ENCODE measurements at regions not wholly inside any gene's neighbourhood (a gene's known extent, or its start where the extent isn't known, plus 50 kb on each side); places are given as distances from the start of the nearest gene placed in this dataset.

DNA sequence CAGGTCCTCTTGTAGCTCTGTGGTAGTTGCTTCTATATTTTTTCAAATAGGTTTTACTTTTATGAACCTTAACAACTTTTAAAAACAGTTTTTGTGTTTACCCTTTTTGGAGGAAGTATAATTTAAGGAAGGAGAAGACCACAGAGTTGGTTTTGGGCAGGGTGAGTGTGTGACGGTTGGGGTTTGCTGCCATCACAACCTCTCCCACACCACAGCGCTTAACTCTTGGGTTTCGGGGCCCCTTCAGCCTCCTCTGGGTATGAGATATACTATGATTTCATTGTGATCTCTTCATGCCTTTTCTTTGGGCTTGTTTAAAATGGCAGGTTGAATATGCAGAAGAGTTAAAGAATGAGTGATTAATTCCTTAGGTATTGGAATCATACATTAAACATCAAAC is 228.7 kb upstream of the CRY1 start:
- no peak for DNase-seq

DNA sequence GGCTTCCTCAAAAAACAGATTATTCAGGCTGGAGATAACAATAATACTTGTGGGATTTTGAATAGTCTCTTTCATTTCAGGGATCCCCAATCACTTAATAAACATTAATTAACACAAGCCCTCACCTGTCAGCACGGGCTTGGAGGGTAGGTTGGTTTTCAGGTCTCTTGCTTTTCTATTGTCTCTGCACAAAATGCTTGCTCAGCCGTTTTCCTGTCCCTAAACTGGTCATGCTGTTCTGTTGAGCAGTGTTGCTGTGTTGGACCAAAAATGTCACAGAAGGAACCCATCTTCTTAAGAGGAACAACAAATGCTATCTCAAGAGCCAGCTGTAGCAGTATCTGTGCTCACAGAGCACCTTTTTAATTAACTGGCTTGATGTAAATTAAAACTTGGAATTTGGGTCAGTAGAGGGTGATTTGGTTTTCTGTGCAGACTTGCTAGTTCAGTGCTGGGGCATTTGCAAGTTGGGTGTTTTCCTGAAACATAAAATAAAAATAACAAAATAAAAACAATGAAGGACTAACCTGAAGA is 231.8 kb upstream of the CRY1 start:
- no peak for DNase-seq

DNA sequence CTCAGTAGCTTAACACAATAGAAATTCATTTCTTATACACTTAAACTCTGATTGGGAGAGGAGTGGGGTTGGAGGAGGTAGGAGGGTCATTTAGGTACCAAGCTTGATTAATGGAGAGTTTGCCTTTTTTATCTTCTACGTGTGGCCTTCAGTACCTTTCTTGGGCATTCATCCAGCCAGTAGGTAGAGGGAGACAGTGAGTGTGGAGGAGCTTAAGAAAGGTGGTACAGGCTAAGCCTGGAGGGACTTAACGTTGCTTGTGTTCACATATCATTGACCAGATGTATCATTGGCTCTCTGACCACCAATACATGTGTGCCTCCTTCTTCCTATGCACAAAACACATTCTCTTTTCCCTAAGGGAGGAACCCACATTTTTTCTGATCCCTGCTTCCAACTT is 232.9 kb upstream of the CRY1 start:
- DNase-seq: no peak

DNA sequence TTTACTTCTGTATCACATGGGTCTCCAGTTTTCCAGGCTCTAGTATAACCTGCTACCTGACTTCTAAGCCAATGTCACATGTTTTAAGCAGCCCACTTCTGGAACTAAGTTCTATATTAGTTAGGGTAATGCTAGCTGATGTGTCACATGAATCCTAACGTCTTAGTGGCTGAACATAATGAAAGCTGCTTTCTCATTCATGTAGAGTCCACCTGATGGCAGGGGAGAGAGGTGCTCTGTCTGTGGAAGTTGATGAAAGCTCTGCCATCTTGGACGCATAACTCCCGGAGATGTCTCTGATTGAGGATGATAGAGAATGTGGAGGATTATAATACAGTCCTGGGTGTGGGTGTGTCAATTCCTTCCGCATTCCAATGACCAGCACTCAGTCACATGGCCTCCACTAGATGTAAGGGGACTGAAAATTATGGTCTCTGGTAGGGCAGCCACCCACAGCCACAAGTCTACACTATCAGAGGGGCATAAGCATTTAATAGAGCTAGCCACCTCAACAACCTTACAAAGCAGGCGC is 234.4 kb upstream of the CRY1 start:
- DNase-seq: no peak

DNA sequence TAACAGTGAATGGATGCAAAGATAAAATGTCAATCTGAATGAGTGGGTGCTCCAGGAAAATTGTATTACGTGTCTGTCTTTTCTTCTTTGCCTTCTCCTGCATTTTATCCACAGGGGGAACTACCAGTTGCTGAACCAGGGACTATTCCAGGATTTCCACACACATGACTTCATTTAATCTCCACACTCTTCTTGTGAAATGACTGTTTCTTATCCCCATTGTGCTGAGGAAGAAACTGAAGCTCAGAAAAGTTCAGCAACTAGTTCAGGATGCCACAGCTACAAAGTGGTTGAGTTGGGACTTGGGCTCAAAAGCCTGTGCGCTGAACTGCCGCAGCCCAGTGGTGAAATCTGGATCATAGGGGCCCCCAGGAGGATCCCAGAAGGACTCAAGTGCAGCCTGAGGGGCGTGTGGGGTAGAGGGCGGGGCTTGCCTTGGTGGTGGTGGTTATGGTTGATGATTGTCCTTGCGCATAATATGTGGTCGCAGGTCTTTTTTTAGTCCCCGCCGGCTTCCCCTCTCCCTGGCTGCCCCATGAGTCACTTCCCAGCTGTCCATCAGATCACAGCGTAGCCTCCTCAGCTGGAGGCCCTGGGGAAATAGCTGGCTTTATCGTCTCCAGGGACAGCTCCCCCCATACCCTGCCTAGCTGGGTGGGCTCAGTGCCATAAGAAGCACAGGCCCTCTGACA is 235.2 kb upstream of the CRY1 start:
- DNase-seq: peak; percentile 69

DNA sequence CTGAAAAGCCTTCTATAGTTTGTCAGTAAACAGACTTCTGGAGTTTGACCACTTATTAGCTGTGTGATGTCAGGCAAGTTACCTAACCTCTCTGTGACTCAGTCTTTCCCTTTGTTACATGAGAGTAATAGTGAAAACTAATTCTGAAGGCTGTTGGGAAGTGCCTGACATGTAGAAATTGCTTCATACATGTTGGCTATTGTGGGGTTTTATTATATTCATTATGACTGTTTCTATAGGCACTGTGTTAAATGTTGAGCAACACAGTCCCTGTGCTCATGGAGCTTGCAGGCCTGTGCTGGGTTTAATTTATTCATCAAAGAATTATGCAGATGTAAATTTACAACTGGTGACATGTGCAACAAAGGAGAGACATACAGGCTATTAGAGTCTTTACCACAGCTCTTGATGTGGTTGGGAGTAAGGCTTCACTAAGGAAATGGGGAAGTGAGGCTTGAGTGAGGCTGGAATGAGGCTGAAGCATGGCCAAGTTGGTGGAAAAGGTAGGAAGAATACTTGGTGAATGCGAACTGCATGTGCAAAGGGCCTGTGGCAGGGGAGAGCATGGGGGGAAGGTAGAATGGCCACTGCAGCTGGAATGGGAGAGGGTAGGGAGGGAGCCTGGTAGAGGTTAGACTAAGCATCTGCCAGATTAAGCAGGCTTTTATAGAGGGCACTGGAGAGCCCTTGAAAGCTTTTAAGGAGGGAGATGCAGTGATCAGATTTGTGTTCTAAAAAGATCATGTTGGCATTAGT is 236.4 kb upstream of the CRY1 start:
- DNase-seq: peak; percentile 79

DNA sequence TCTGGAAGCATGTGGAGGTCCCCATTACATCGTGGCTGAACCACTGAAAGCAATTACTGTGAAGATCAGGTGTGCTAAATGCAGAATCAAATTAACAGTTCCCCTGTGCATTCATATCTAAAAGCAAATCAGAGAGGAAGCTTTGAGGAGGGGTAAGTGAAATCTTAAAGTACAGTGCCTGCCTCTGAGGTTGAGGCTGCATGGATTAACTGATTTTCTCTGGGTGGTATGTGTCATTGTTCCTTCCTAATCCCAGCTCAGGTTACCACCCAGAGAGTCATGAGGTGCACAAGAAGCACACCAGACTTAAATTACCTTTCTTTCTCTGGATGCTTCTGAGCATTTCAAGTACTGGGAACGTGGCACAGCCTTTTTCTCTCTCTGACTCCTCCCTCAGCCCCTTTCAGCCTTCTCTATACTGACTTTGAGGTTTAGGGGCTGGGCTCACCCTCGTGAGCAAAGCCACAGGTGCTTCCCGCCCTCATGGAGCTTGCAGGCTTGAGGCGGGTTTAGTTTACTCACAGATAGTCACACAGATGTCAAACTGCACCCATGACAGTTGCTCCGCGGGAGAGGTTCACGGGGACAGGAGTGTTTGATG is 237.6 kb upstream of the CRY1 start:
- DNase-seq: no peak

DNA sequence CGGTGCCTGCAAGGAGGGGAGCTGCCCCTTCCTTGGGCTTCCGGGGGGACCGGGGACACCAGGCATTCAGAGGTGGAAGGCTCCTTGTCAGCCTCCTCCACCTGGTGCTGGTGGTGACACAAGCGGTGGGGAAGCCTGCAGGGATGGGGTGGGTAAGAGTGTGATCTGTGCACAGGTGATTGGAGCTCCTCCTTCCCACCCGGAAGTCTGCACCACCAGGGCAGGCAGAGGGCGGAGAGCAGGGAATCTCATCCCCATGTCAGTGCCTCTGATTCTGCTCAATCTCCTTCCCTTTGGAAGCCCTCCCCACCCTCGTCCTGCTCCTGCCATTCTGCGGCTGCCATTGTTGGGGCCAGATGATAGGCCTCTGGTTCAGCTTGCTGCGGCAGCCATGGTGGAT is 238.1 kb upstream of the CRY1 start:
- DNase-seq: no peak

DNA sequence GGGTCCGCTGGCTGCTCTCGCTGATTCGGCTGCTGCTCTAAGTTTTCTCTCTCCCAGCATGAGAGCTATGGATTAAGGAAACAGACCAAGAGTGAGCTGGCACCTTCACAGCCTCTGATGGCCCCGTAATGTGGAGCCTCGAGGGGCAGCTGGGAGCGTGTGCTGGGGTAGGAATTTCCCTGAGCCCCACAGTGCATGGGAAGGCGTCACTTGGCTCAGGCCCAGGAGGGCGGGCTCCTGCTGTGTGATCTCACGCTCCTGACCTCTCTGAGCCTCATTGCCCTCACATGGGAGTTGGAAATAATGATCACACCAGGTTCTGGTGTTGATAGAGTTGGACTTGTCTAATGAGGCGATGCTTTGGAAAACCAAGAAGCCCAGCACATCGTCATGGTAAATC is 238.6 kb upstream of the CRY1 start:
- no peak for DNase-seq

DNA sequence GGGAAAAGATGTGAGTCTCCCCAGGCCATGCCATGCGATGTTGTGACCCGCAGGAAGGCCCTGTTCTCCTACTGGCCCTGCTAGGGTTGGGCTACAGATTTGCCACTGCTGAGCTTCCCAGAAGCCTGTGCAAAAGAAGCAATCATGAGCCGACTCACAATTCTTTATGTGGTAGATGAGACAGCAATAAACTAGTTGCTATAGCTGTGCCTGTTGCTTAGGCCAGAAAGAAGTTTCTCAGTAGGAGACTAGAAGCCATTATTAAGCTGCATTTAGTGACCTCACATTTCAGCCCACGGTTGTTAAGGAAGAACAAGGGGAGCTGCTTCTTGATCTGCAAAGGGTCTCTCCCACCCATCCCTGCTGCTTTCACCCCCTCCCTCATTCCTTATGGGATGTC is 239.4 kb upstream of the CRY1 start:
- DNase-seq: no peak

DNA sequence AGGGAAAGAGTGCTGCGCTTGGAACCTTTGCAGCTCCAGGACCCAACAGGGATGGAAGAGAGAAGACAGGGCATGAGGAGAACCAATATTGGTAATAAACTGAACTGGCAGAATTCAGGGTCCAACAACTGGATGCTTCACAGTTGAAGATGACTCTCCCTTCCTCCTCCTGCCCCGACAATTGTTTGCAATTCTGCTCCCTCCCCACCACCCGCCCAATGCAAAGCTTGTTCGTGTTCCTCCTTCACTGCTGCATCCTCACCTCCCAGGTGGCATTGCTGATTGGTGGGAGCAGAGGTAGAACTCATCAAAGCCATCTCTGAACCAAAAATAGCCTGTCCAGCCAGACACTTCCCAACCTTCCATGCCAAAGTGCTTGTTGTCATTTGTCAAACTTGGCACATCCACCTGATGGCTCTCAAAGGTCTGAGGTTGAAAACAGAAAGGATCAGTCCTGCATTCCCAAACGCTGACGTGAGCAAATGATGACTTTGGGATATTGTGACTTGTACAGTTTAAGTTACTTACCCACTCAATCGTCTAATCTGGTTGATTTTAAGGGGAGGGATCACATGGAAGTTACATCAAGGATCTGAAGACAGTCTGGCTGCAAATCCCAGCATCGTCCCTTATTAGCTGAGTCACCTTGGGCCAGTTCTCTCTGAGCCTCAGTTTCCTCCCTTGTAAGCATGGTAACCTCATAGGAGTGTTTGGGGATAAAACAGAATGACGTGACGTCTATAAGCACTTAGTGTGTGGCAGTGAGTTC is 242.6 kb upstream of the CRY1 start:
- no peak for DNase-seq

DNA sequence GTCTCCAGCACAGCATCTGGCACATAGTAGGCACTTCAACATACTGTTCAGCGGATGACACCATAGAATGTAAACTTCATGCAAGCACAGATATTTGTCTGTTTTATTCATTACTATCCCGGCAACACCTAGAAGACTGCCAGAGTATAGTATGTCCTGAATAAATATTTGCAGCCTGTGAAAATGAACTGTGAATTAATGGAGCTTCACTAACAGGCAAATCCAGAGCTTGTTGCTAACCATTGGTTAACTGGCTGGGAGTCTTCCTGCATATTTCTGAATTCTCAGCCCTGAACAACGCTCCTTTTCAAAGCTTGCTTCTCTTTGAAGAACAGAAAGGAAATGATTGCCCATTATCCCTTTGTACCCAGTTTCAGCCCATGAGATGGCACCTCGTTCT is 243.3 kb upstream of the CRY1 start:
- no peak for DNase-seq

DNA sequence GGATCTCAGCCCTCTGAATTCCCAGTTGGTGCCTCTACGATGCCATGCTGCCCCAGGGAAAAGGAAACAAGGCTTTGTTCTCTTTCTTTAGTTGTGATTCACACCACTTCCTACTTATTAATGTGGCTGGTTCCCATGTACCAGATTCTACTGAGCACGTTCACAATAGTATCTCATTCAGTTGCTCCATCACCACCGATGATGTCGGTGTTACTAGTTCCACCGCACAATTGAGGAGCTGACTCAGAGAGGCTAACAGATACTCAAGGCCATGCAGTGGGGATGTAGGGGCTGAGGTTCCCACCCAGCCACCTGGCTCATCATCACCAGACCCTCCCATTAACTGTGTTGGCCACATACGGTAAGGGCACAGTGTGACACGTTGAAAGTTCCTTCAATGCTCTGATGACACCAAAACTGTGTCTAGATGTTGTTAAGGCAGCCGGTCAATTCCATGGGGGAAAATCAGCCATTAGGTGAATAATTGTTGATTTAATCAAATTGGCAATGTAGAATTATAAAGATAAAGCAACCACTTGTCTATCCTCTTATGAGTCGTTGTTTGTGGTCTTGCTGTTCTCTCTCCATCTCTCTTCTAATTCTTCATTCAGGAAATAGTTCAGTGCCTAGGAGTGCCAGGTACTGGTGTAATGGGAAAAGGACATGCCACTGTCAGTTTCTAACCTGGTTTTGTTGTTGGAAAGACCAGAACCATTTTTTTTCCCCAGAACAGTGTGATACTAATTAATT is 244.2 kb upstream of the CRY1 start:
- peak; percentile 45 for DNase-seq

DNA sequence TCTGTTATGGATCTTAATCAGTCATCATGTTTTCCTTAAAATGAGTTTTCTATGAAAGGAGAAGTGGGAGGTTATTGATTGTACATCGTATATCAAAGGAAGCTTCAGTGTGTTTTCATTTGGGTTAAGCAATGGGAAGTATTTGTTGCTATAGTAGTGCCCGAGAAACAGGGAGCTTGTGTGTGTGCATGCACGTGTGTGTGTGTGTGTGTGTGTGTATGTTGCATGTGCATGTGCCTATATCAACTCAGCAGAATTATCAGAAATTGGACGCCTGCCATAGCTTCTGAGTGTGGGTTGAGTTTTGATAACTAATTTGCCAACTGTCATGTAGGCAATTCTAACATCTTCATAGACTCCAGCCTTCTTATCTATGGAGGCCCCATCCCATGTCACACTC is 246.1 kb upstream of the CRY1 start:
- DNase-seq: no peak

DNA sequence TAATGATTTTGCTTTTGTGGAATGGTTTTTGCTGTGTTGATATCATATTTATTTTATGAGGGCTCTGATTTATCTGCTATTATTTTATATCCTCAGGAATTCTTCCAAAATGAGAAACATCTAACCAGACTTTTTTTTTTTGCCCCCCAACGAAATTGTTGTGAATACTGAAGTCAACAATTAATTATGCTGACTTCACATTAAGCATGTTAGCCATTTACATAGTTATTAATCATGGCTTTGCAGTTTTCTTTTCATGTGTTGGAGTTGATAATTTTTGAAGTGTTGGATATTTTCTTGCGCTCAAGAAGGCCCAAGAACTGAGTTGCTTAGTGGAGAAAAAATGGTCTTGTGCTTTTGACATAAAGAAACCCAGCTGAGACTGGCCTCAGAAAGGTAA is 246.6 kb upstream of the CRY1 start:
- DNase-seq: no peak

DNA sequence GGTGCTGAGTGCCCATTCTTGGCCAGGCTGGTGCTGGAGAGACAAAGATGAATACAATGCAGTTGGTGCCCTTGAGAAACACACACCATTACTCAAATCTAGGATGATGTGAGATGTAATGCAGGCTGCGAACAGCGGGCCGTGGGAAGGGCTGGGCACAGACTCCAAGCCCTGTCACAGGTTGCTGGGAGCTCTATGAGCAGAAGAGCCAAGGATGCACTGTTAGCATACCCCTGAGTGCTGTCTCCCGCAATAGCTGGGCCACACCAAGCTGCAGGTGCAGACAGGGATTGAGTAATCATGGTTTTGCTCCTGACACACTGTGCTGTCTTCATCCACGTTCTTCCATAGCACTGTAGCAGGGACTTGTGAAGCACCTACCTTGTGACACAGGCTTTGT is 247.5 kb upstream of the CRY1 start:
- no peak for DNase-seq

DNA sequence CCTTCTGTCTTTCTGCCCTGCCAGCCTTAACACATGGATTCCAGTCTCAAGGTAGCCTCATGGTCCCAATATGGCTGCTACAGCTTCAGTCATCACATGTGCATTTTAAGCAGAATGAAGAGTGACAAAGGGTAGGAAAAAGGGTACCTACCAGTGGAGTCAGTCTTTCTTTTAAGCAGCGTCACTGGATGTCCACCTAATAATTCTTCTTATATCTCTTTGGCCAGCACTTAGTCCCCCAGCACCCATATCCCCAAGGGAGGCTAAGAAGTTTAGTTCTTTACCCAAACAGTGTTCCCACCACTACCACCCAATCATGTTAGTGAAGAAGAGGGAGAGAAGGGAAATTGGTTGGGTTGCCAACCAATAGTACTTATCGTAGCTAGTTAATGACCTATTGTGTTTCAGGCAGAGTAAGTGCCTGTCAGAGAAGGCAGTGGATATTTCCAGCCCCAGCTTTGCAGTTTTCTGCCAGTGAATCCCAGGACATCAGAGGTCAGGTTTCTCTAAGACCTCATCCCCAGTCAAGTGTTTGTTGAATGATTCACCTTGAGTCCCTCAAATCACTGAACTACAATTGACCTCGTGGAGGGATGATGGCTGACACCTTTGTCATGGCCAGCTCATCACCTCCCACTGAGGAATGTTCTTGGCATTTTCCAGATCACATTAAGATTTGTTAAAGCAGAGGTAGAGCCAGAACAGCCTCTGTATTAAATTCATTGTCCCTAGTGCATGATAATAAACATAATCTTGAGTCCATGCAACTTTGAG is 250.9 kb upstream of the CRY1 start:
- peak; percentile 69 for DNase-seq

DNA sequence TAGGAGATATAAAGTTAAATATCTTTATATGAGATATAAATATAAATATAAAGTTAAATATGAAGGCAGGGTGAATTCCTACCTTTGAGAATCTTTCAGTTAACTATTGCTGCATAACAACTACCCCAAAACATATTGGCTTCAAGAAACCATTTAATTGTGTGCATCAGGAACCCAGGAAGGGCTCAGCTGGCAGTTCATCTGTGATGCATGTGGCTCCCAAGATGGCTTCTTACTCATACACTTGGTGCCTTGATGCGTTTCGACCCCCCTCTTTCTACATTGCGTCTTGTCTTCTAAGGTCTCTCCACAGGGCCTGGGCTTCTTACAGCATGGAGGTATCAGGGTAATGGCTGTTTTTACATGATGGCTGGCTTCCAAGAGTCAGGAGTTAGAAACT is 253.9 kb upstream of the CRY1 start:
- DNase-seq: no peak

DNA sequence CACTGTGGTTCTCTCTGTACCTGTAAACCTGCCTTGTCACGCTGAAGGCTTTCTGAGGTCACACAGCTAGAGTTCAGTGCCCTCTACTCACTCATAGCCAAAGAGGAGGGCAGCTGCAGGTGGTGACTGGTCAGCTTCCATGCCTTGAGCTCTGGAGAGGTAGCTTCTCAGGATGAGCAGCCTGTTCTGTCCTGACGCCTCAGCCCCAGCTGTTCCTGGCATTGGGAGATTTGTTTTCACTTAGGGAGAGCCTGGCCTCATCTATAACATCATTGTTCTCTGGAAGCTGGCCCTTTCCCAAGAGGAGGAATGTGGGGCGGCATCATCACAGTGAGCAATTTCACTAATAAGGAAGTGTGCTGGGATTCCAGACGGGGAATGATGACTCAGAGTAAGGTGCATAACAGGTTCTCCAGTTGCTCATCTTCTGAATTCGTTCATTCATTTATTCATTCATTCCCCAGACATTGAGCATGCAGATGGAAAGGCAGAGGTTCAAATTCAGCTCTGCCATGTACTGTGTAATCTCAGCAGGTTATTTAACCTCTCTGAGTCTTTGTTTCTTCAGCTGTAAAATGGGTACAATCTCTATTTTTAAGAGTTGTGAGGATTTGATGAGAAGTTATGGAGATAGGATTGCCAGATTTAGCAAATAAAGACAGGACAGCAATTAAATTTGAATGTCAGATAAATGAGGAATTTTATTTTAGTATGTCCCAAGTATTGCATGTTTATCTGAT is 255.8 kb upstream of the CRY1 start:
- DNase-seq: peak; percentile 93

DNA sequence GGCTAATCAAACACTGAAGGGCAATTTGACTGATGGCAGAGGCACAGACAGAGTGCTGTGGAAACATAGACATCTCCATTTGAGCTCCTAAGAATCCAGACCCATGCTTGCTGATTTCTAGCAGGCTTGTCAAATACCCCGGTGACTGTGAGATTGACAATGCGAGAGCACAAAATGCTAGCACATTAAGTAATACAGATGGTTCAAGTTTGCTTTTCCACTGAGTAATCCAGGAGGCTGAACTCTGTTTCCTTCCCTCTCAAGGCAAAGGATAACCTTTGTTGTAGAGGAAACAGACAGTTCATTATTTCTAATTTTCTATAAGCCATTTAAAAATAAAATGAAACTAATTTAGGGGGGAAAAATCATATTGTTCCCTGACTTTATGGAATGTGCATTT is 256.5 kb upstream of the CRY1 start:
- DNase-seq: no peak

DNA sequence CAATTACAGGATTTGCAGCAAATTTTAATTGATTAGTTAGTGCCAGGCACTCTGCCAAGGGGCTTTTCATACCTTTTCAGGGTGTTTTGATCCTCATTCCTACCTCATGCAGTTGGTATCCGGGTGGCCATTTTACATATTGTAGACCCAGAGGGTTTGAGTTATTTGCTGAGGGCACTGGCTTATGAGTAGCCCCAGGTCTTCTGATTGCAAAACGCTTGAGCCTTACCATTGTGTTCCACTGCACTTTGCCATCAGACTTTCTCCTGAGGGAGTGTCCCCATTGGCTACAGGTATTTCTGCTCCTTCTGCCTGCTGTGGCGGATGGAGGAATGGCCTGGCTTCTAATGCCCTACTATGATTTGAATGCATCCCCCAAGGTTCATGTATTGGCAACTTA is 257.8 kb upstream of the CRY1 start:
- DNase-seq: no peak

All from fibroblast of skin of abdomen (primary cell).